Stimulated activated CD4-positive, alpha-beta T cell treated with anti-CD3 and anti-CD28 coated beads, TNF-alpha, amount 100 ng/mL, for 48 hours (primary cell): ENCODE measurements at regions not wholly inside any gene's neighbourhood (a gene's known extent, or its start where the extent isn't known, plus 50 kb on each side); places are given as distances from the start of the nearest gene placed in this dataset.

Experiments
- DNase-seq, 3 donors: peaks; one replicate each; pipeline ENCODE4 v3.0.0-alpha.2; 2020; ENCODE audit warnings: low read depth in 3 of 3

DNA sequence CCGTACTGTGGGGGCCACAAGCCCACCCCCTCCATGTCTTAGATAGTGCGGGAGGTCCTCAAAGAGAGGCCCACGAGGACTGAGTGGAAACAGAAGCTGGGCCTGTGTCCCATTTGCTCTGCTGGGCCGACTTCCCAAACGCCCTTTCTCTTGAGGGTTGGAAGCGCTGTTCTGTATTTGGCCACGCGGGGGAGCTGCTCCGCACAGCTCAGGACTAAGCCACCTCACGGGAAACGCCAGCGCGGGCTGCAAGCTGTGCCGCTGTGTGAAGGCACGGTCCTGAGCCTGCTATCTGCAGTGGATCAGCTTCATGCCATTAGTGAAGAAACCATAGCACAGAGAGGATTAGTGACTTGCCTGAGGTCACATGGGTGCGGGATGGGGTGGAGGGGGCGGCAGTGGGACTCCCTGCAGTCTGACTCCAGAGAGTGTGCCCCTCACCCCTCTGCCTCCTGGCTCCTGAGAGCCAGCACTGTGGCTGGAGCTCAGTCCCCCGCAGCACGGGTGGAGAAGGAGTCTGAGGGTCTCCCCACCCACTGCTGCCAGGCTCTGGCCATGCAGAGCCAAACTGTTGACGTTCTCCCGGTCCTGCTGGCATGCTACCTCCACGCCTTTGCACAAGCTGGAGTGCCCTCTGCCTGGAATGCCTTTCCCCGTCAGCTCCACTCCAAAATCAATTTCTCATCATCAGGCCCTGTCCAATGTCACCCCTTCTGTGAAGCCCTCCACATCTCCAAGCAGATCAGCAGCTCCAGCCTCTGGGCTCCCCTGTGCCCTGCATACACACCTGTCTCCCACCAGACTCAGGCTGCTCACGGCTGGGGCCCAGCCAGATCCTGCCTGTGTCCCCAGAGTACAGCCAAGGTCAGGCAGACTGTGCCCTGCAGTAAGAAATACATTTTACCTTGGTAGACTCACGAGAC is 51.5 kb upstream of the LRRC32 start:
- DNase-seq, result peak; percentile 63 to 73 (median 67)

DNA sequence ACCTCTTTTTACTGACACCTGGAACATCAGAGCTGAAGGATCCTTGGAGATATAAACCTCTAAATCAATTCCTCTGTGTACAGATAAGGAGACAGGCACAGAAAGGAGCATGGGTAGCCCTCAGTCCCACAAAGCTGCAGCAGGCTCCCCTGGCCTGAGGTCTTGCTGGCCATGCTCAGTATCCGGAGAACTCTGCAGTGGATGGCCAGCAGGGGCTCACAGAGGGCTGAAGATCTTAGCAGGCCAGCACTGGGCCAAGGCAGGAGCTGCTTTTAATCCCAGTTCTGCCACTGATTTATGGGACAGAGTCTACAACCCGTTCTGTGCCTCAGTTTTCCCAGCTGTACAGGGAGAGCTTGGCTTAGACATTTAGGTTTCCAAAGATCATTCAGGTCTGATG is 52.6 kb upstream of the LRRC32 start:
- no peak for DNase-seq

DNA sequence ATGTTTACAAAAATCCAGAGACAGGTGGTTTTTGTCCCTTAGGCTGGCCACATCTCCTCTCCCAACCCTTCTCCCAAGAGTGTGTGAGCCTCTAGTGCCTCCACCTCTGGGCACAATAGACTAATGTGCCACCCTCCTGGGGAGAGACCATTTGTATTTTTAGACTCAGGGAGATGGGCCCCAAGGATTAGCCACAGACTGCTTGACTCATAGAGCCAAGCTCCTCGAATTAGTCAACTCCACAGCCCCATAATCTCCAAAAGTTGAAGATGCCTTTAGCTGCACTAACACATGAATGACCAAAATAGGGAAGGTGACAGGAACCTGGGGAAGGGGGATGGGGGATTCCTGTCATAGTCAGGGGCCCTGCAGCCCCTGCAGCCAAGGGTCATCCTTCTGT is 53.0 kb upstream of the LRRC32 start:
- DNase-seq, result no peak

DNA sequence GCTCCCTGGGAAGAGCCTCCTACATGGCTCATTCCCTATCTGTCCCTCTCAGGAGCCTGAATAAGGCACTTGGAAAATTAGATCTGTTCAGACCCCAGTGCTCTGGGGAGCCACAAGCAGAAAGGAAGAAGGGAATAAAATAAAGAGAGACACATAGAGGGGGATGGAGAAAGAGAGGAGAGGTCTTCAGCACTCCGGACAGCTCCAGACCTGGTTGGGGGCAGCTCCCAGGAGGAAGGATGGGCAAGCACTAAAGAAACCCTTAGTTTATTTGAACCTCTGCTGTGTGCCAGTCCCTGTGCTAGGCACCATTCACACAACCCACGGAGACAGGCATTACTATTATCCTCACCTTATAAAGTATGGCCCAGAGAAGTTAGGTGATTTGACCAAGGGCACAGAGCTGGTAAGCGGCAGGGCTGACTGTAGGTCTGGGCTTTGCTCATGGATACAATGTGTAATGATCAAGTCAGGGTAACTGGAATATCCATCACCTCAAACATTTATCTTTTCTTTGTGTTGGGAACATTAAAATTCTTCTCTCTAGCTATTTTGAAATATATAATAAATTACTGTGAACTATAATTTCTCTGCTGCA is 53.7 kb upstream of the LRRC32 start:
- no peak for DNase-seq

DNA sequence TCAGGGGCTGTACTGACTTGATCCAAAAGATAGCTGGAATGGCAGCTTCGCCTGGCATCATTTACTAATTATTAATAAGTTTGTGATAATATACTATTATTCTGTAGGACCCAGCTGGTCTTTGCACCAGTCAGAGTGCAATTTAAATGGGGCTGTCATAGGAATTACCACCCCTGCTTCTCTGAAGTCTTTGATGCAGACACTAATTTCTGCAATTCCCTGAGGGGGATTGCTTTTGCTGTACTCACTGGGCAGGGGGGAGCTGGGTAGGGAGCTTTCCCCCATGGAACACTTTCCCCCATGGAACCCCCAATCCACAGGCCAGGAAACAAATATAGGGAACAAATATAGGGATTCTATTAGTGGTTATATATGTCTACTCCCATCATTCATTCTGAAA is 54.9 kb upstream of the TSKU start:
- no peak for DNase-seq

DNA sequence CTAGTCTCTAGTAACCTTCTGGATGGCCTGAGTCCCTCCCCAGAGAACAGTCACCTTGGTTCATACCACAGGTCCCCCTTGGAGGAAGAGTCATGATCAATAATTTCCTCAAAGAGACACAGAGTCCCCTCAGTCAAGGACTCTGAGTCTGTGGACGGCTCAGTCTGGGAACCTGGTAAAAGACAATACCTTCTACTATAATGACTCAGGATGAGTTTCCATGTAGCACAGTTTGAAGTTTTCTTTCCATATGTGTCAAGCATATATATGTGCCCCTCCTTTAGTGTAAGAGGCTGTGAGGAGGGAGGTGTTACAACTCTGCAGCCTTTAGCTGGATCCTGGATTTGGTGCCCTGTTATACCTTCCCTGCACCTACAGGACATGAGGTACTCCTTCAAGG is 54.4 kb upstream of the TSKU start:
- no peak for DNase-seq

DNA sequence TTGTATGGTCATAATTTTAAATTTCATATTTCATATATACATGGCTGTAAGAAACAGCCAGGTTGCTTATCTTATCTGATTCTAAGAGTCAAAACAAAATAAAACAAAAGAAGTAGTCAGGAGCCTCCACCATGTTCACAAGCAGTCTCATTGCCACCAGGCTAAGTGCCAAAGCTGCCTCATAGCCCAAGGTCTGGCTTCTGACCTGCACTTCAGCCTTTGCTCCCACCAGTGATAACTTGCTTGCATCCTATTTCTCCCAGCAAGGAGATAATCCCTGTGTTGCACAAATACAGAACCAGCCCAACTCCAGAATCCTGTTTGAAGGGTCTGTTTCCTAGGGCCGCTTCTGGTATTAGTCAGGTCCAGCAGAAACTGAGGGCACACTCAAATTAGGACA is 53.9 kb upstream of the TSKU start:
- DNase-seq, result no peak

DNA sequence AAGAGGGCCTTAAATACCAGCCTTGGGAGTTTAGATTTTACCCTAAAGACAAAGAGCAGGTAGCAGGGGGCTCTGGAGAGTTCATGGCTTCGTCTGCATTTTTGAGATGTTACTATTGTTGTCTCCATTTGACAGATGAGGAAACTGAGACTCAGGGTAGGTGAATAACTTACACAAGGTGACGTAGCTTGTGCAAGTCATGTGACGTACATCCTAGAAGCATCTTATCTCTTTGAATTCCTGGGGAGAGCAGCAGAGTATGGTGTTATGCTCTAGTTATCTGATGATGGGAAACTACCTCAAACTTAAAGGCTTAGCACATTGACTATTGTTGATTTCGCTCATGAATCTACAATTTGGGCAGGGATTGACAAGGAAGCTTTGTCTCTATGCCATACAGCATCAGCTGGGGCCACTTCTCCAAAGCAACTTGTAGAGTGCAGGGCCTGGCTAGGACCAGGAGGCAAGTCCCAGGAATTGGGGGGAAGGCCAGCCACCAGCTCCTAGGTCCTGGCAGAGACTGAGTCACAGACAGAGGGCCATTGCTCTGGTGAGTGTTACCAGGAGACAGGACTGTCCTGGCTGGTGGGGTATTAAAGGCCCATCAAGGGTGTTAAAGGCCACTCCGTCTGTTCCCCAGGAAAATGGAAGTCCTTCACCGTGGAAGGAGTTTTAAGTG is 52.1 kb upstream of the TSKU start:
- no peak for DNase-seq

DNA sequence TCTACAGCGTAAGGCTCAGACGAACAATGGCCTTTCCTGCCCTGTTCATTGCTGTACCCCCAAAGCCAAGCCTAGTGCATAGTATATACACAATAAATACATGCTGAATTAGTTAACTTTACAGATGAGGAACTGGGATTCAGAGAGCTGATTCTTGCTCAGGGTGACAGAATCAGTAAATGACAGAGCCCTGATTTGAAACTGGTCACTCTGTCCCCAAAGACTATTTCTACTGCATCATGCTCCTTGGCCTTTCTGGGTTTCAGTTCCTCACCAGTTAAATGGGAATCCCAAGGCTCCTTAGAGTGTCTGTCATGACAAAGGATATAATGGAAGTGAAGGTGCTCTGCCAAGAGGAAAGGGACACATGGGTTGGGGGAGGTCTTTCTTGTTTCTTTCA is 50.5 kb upstream of the TSKU start:
- no peak for DNase-seq
